GM18951 (cell line): ENCODE measurements at regions not wholly inside any gene's neighbourhood (a gene's known extent, or its start where the extent isn't known, plus 50 kb on each side); places are given as distances from the start of the nearest gene placed in this dataset.

Source experiments
- POLR2A ChIP-seq: IDR thresholded peaks from 4 replicates; pipeline ENCODE4 v1.6.1; 2011; ENCODE audit warnings: mild to moderate bottlenecking; ENCODE audit not compliant: insufficient read length, insufficient read depth; ENCODE audit errors: extremely low read depth
- in situ Hi-C: fragments of 300-500 bp; cut with MboI; formaldehyde crosslinking; loops from one replicate; pipeline ENCODE4 v1.12.0; 2022; ENCODE audit warnings: low sequenced_read_pairs, mixed read lengths, inconsistent platforms; ENCODE audit not compliant: unreplicated experiment

DNA sequence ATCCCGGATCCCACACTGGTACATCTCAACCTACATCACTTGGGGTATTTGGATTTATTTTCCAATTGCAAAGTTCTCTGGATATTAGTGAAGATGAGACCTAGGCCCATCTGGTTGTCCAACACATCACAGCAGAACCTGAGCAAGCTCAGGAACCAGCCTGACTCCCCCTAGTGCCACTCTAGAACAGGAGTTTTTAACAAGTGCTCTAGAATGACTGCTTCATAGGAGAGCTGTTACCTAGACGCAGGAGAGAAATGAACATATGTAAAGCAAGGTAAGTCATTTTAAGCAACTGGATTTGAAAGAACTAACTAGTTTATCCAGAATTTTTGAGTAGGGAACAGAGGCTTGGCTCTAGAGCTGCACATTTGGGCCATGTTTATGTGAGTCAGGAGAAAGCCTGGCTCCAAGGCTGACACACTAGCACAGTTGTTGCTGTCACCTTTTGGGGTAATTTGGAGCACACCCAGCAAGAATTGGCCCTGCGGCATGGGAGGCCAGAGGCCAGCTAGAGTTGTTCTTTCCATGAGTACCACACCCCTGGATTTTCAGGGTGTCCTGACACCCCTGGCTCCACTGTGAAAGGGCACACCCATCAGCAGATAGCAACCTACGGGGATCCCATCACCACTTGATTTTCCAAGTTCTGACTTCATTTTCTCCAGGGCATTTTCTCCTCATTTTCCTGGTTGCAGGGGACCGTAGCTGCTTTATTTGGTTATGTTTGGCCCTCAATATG is 110.9 kb upstream of the LPAR1 start:
- in situ Hi-C loops, result no loop called here
- TF ChIP-seq POLR2A, result no peak

DNA sequence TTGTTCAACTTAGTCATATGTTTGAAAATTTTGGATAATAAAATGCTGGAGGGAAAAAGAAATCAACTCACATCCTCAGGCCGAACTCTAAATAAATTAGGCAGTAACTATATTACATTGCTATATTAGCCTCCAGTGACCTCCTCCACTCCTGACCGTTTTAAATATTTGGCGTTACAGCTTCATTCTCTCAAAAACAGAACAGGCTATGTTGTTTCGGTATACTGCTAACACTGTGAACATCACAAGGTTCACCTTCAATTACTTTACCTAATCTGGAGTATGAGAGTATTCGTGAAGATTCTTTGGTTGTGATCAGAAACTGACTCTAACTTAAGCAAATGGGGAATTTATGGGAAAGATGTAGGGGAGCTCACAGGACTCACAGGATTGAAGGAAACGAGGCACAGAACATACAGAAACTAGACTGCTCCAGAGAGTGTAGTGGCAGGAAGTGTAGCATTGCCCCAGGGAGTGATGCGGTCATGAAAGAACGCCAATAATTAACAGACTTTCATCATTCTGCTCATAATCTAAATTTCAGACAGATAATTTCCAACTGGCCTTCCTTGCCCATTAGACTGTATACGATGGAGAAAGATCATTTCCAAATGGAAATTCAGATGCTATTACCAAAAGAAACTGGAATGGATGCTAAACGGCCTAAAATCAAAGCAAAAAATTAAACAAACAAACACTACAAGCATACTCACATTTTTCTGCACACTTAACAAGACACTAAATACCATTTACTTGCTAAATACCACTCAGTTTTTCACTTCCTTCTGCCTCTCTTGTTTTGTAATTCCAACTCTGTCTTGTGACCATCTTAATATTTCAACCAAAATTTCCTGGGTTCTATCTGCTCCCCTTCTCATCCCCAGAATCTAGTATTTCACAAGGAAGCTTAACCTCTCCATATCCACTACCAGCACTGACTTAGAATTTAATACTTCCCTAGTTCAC is 110.1 kb upstream of the LPAR1 start:
- TF ChIP-seq POLR2A, result no peak
- in situ Hi-C loops, result no loop called here

DNA sequence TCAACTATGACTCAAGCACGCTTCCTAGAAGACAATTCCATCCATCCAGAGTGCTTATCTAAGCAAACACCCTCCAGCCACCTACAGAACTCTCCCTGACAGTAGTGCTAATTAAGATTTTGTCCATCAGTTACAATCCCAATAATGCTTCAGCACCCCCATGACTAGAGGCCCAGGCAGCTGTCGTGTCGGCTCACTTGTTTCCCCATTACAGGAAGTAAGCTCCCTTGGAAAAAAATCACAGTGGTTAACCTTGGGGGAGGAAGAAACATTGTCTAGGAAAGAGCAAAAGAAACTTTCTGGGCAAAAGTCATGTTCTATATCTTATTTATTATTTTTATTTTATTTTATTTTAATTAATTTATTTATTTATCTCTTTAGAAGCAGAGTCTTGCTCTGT is 108.8 kb upstream of the LPAR1 start:
- in situ Hi-C loops, result no loop called here
- TF ChIP-seq POLR2A, result no peak

DNA sequence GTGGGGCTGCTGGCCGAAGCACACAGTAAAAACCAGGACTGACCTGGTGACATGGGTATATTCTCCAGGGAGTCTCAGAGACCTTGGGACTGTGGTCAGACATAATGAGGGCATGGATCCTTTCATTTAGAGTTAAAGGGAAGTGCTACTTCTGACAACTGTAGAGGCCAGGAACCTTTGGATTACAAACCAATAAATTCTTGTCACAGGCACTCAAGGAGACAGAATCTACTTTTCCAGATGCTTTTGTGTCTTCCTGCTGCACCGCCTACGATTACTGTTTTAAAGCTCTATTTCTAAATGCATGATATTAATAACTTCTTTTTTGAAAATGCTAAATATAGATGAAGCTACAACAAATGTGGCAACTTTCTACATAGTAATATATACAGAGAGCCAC is 106.5 kb upstream of the LPAR1 start:
- TF ChIP-seq POLR2A, result no peak
- in situ Hi-C loops, result no loop called here

DNA sequence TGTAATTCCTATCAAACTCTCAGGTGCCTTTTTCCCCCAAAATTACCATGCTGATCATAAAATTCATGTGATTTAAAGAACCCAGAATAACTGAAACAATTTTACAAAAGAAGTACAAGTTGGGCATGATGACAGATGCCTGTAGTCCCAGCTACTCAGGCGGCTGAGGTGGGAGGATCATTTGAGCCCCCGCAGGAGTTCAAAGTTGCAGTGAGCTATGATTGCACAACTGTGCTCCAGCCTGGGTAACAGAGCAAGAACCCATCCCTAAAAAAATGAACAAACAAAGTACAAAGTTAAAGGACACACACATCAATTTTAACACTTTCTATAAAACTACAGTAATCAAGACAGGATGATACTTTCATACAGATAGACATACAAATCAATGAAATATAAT is 97.9 kb upstream of the LPAR1 start:
- no peak for TF ChIP-seq POLR2A
- in situ Hi-C loops, result no loop called here

DNA sequence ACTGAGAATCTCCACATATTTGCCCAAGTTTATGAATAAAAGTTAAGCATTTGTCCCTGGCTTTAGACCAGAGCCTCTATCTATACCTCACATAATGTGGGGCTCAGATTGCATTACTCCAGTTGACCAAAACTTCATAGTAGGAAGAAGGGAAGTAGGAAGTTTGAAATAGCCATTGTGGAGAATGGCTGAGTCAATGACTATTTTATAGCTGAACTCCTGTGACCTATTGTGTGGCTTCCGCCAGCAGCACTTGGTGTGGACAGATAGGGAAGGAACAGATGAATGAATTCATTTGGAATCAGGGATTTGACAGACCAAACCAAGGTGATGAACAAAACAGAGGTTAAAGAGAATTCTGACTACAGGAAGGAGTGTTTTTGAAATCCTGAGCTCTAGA is 92.9 kb upstream of the LPAR1 start:
- no peak for TF ChIP-seq POLR2A
- in situ Hi-C loops, result no loop called here

DNA sequence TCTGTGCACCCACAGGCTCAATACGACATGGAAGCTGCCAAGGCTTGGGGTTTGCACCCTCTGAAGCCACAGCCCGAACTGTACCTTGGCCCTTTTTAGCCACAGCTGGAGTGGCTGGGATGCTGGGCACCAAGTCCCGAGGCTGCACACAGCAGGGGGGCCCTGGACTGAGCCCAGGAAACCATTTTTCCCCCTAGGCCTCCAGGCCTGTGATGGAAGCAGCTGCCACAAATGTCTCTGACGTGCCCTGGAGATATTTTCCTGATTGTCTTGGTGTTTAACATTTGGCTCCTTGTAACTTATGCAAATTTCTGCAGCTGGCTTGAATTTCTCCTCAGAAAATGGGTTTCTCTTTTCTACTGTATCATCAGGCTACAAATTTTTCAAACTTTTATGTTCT is 82.3 kb upstream of the LPAR1 start:
- TF ChIP-seq POLR2A, result no peak
- in situ Hi-C loops, result no loop called here

DNA sequence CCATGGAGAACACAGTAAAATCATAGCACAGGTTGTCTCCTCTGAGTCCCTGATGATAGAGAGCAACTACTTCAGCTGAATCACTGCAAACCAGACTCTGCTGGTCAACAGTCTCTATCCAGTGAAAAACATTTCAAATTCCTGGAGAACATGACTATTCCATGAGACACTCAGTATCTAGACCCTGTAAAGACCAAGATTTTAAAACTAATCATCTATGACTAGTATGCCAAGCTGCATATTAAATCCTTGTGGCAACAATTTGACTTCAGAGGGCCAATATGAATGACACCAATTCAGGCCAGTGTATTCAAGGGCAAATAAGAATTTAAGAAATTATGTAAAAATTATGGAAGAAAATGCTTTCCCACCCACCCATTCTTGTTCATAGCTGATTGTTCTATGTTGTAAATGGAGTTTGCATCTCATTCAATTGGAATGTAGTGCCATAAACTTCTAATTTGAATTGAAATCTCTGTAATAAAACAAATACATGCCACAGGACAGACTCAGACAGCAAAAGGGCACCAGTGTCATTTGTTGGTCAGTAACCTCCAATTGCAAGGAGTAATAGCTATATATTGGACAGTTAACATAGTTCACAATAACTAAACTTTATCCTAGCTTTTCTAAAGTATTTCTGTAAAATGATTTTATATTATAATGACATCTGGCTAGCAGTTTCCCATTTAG is 80.1 kb upstream of the LPAR1 start:
- in situ Hi-C loops, result no loop called here
- TF ChIP-seq POLR2A, result no peak

DNA sequence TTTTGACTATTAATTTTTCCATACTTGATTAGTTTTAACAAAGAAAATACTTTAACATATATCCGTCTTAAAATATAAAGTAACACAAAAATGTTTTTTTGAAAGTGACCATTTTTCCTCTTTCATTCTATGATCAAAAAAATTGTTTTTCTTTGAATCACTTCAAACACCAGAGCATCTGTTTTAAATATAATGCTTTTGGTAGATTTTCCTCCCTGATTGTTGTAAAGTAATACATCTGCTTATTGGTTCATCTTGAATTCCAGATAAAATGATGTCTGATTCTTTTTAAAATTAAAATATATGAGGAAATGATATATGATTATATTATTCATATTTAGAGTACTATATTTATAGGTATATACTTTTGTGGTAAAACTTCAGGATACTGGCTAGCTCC is 76.2 kb upstream of the LPAR1 start:
- in situ Hi-C loops, result no loop called here
- no peak for TF ChIP-seq POLR2A

DNA sequence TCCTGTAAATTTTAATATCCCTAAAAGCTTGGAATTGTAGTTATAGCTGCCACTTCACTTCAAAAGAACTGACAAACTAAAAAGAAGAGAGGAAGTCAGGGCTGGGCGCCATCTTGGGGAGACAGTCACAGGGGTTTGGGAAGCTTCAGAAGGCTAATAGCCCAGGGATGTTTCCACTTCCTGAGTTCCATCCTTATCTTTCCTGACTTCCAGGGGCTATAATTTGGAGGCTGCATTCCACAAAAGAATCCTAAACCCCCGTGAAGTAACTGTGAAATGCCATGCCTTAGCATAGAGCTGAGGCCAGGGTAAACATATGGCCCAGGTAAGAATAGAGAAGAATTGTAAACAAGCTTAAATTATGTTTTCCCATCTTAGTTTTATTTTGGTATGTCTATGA is 75.4 kb upstream of the LPAR1 start:
- in situ Hi-C loops, result no loop called here
- no peak for TF ChIP-seq POLR2A

DNA sequence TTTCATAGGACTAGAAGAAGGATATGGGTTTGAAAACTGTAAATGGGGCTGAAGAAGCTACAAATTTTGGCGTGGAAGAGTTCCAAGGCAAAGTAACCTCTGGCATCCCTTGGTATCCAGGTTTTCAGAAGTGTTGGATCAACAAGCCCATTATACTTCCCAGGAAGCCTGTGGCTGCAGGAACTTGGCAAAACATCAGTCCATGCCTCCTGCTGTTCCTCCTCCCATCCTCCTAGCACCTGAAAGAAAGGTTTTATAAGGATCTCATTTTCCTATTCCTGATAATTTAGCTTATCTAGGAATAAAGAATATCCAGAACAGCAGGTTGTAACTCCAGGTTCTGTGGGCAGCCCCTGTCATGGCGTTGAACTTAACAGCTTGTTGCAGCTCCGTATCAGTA is 72.5 kb upstream of the LPAR1 start:
- TF ChIP-seq POLR2A, result no peak
- in situ Hi-C loops, result no loop called here

DNA sequence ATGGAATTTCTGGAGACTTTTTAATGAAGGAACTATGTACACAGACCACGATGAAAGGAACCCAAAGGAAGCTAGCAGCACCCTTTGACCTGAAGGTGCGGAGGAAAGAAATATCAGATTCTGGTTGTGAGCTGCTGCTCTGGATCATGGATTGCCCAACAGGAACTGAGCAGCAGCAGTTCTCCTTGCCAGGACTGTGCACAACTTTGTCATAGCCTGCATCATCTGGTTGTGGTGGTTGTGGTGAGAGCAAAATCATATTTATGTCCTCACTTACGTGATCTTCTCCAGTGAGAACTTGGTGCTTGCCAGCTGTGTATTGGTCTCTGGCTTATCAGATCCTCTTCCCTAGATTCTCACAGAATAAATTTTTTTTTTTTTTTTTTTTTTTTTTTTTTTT is 70.7 kb upstream of the LPAR1 start:
- TF ChIP-seq POLR2A, result no peak
- in situ Hi-C loops, result no loop called here

DNA sequence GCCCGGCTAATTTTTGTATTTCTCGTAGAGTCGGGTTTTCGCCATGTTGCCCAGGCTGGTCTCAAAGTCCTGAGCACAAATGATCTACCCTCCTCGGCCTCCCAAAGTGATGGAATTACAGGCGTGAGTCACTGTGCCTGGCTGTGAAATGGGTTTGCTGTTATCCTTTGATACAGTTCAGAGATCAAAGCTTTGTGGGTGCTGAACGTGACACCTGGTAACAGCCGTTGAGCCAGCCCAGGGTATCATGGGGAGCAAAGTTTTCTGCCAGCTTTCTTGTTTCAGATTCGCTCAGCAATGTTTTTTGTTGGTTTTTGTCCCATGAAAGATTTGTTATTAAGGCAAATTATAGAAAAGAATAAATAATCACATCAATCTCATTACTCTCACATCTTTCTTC is 68.9 kb upstream of the LPAR1 start:
- in situ Hi-C loops, result no loop called here
- no peak for TF ChIP-seq POLR2A
